Peyer's patch (tissue), 4 donors: ENCODE measurements at regions not wholly inside any gene's neighbourhood (a gene's known extent, or its start where the extent isn't known, plus 50 kb on each side); places are given as distances from the start of the nearest gene placed in this dataset.

Experiments
- CTCF ChIP-seq, 6 experiments: fragments of 450-650 bp in 4 of 6; fragments of 200-600 bp in 2 of 6; sonication (generic) in 1 of 6; IDR thresholded peaks; one replicate each; pipeline ENCODE4 v1.5.1; 2017 to 2019; ENCODE audit warnings: antibody characterized with exemption in 6 of 6, mild to moderate bottlenecking in 3 of 6, moderate library complexity in 1 of 6
- POLR2A ChIP-seq, 2 donors: fragments of 450-650 bp; IDR thresholded peaks; one replicate each; pipeline ENCODE4 v1.5.1; 2017; ENCODE audit warnings: antibody characterized with exemption in 2 of 2, mild to moderate bottlenecking in 2 of 2, moderate library complexity in 2 of 2

DNA sequence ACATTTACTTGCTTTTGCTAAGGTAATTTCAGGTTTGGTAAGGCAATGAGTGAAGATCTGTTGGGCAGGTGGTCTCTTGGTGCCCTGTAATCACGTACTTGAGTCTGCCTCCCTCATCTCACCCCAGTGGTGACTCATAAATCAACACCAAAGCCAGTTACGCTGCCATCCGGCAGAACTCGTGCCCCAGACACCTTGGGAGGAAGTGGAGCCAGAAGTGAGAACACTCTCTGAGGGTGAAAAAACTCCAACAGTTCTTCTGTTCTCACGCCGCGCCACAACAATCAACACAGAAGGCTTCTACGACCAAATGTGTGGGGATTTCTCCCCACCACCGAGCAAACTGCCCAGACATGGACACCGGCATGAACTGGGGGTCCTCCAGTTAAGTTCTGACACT lies 206.2 kb downstream of the ARL4C start:
- no peak for TF ChIP-seq CTCF (IDR thresholded peaks at IDR 0.05)
- TF ChIP-seq POLR2A (IDR thresholded peaks at IDR 0.05): peak in 1 of 2 donors; percentile 22
